HepG2 (cell line): ENCODE measurements at regions not wholly inside any gene's neighbourhood (a gene's known extent, or its start where the extent isn't known, plus 50 kb on each side); places are given as distances from the start of the nearest gene placed in this dataset.

Source experiments
- ATAC-seq: fragments of 200-7000 bp; cut with Tn5 transposase; 3 replicates; pipeline ENCODE4 v1.9.1; 2020; ENCODE audit warnings: mild to moderate bottlenecking, moderate library complexity
- BruUV-seq: library from RNA; stranded (reverse); fragments of 400-500 nt; replicated peaks from 2 replicates; lab custom pipeline; 2021; lab: Mats Ljungman, UMichigan
- CTCF ChIA-PET: fragments of 300-600 bp; formaldehyde crosslinking; extraction: SDS; loops from one replicate; lab custom pipeline; 2021; ENCODE audit warnings: low total read pairs, inconsistent platforms, low intra/inter-chr PET ratio; lab: Yijun Ruan, JAX
- POLR2A ChIA-PET: fragments of 350-600 bp; sonication (Branson Sonifier 250); formaldehyde crosslinking; loops from one replicate; lab custom pipeline; 2020; ENCODE audit warnings: antibody characterized with exemption, inconsistent platforms; lab: Yijun Ruan, JAX
- DNase-seq: peaks from one replicate; pipeline ENCODE4 v3.0.0-alpha.2; 2015; ENCODE audit warnings: low spot score
- FAIRE-seq: peaks from 3 replicates; lab custom pipeline; 2011; peaks lifted over from hg19 to GRCh38; lab: Jason Lieb, UNC
- H2AFZ ChIP-seq: one replicate; pipeline ENCODE4 v1.6.1; 2011; ENCODE audit warnings: low read length, inconsistent platforms
- H3K27ac ChIP-seq: fragments of 300-600 bp; 3 replicates; pipeline ENCODE4 v1.8.0; 2011; ENCODE audit warnings: mixed run types, mild to moderate bottlenecking, mixed read lengths, low read length, inconsistent platforms; ENCODE audit not compliant: insufficient read depth; ENCODE audit errors: extremely low read length
- H3K27me3 ChIP-seq, 2 experiments: fragments of 200-600 bp in 1 of 2; 2 replicates in 1 of 2; 3 replicates in 1 of 2; pipeline versions ENCODE4 v1.6.0 to v1.8.0; 2011; ENCODE audit warnings: low read length in 2 of 2, mild to moderate bottlenecking in 2 of 2, moderate library complexity in 2 of 2, inconsistent platforms in 1 of 2; ENCODE audit not compliant: insufficient read depth in 2 of 2, control insufficient read depth in 1 of 2
- H3K36me3 ChIP-seq, 2 experiments: fragments of 200-600 bp in 1 of 2; replicated peaks in 1 of 2; 2 replicates in 1 of 2; 3 replicates in 1 of 2; pipeline versions ENCODE4 v1.5.1 to v1.8.0; 2011; ENCODE audit warnings: low read length in 2 of 2, inconsistent platforms in 1 of 2; ENCODE audit not compliant: insufficient read depth in 2 of 2, control insufficient read depth in 1 of 2
- H3K4me1 ChIP-seq: 2 replicates; pipeline ENCODE4 v1.5.1; 2012; ENCODE audit warnings: low read length, inconsistent platforms; ENCODE audit not compliant: insufficient read depth
- H3K4me2 ChIP-seq: 2 replicates; pipeline ENCODE4 v1.6.0; 2011; ENCODE audit warnings: low read depth, low read length, inconsistent platforms
- H3K4me3 ChIP-seq, 3 experiments: fragments of 200-600 bp in 1 of 3; sonication (generic), shearing (Covaris generic) in 1 of 3; replicated peaks in 1 of 3; 2 replicates each; pipeline ENCODE4 v1.5.1; 2011 to 2016; ENCODE audit warnings: low read length in 3 of 3, inconsistent platforms in 2 of 3, low read depth in 2 of 3, mild to moderate bottlenecking in 2 of 3, control low read depth in 1 of 3, mixed read lengths in 1 of 3; ENCODE audit not compliant: insufficient read depth in 1 of 3
- H3K79me2 ChIP-seq: one replicate; pipeline ENCODE4 v1.6.1; 2011; ENCODE audit warnings: low read length, inconsistent platforms; ENCODE audit not compliant: insufficient read depth
- H3K9ac ChIP-seq: 2 replicates; pipeline ENCODE4 v1.6.0; 2011; ENCODE audit warnings: mild to moderate bottlenecking, low read depth, low read length, inconsistent platforms; ENCODE audit not compliant: insufficient read depth
- H3K9me3 ChIP-seq: 2 replicates; pipeline ENCODE4 v1.5.1; 2012; ENCODE audit warnings: mild to moderate bottlenecking, low read length
- H4K20me1 ChIP-seq: 2 replicates; pipeline ENCODE4 v1.6.0; 2011; ENCODE audit warnings: inconsistent platforms, mild to moderate bottlenecking, low read length, moderate library complexity; ENCODE audit not compliant: insufficient read depth
- FOSL1 ChIP-seq: sonication (generic); formaldehyde crosslinking; IDR thresholded peaks from 2 replicates; pipeline ENCODE4 v1.9.0; 2021; ENCODE audit warnings: missing genetic modification reagents, borderline replicate concordance
- FOXK1 ChIP-seq: sonication (generic); formaldehyde crosslinking; IDR thresholded peaks from 2 replicates; pipeline ENCODE4 v1.4.0; 2020; ENCODE audit warnings: low read depth, missing genetic modification reagents, borderline replicate concordance
- GTF2F1 ChIP-seq: fragments of 150-350 bp; IDR thresholded peaks from 2 replicates; pipeline ENCODE4 v1.6.1; 2014; ENCODE audit warnings: low read length
- HNRNPL ChIP-seq: fragments of 200-400 bp; formaldehyde crosslinking; IDR thresholded peaks from 2 replicates; pipeline ENCODE4 v1.6.1; 2017; ENCODE audit warnings: mild to moderate bottlenecking, low read depth, low read length
- IRF2 ChIP-seq: IDR thresholded peaks from 2 replicates; pipeline ENCODE4 v1.6.1; 2018; ENCODE audit warnings: missing genetic modification reagents, missing compliant biosample characterization
- MED8 ChIP-seq: sonication (generic); formaldehyde crosslinking; IDR thresholded peaks from 2 replicates; pipeline ENCODE4 v1.8.1; 2023; ENCODE audit warnings: mild to moderate bottlenecking, missing genetic modification reagents; ENCODE audit not compliant: insufficient replicate concordance
- MLLT10 ChIP-seq: sonication (generic); formaldehyde crosslinking; IDR thresholded peaks from 2 replicates; pipeline ENCODE4 v1.4.0; 2020; ENCODE audit warnings: missing genetic modification reagents
- SMAD3 ChIP-seq: sonication (generic); formaldehyde crosslinking; IDR thresholded peaks from 2 replicates; pipeline ENCODE4 v1.4.0; 2020; ENCODE audit warnings: missing genetic modification reagents
- TFDP1 ChIP-seq: IDR thresholded peaks from 2 replicates; pipeline ENCODE4 v1.6.1; 2016; ENCODE audit warnings: missing compliant biosample characterization, missing genetic modification reagents, borderline replicate concordance
- ZNF296 ChIP-seq: sonication (generic); formaldehyde crosslinking; conservative IDR thresholded peaks from 2 replicates; pipeline ENCODE4 v1.5.0; 2020; ENCODE audit warnings: mild to moderate bottlenecking, missing genetic modification reagents
- ZNF629 ChIP-seq: sonication (generic); formaldehyde crosslinking; conservative IDR thresholded peaks from 2 replicates; pipeline ENCODE4 v1.5.0; 2020; ENCODE audit warnings: missing genetic modification reagents
- ZNF839 ChIP-seq: sonication (generic); formaldehyde crosslinking; IDR thresholded peaks from 2 replicates; pipeline ENCODE4 v1.4.0; 2020; ENCODE audit warnings: missing genetic modification reagents, mild to moderate bottlenecking, borderline replicate concordance
- WGBS: methylation state at CpG from one replicate; pipeline ENCODE4 v1.1.6; 2017; ENCODE audit warnings: low lambda C conversion rate; 5-methylcytosine and 5-hydroxymethylcytosine counted together
- in situ Hi-C: cut with HindIII; loops from 2 replicates; pipeline ENCODE4 v1.10.0; 2017; ENCODE audit warnings: low pct_unique_long_range_greater_than_20kb; ENCODE audit not compliant: extremely low pct_ligation_motif_present
- intact Hi-C: fragments of 100-400 bp; cut with micrococcal nuclease; formaldehyde crosslinking; loops from one replicate; pipeline ENCODE4 v1.10.0; 2022; ENCODE audit not compliant: unreplicated experiment
- TF ChIP-seq, protein P1 (sequence below): IDR thresholded peaks from 2 replicates; pipeline ENCODE4 v1.6.1; 2016; ENCODE audit warnings: low read depth, missing genetic modification reagents, missing compliant biosample characterization

- Histone ChIP-seq H2AFZ (no peak overlapping the region), H3K9me3 (peaks cover 49% of the 10 kb centered on the region), H3K9ac (no peak overlapping the region), H3K4me2 (no peak overlapping the region), H3K36me3 (no peaks in the 10 kb centered on the region), H3K4me3 (no peak overlapping the region), H3K79me2 (no peaks in the 10 kb centered on the region), H4K20me1 (no peaks in the 10 kb centered on the region), H3K27ac (no peak overlapping the region), H3K4me1 (no peaks in the 10 kb centered on the region), H3K27me3 (no peaks in the 10 kb centered on the region)
- in situ Hi-C loops (loop anchor here (25.0 kb wide), 1 partner anchor 106 kb away; no protein-coding TSS in a partner anchor), intact Hi-C loops (no loop called here)
- DNase-seq (no peak), FAIRE-seq (no peak), ATAC-seq (no peak)
- TF ChIP-seq TFDP1 (CRISPR knock-in tag) (no peak), SMAD3 (CRISPR knock-in tag) (no peak), FOXK1 (no peak), HNRNPL (no peak), IRF2 (CRISPR knock-in tag) (no peak), ZNF629 (CRISPR knock-in tag) (no peak), MLLT10 (CRISPR knock-in tag) (no peak), FOSL1 (CRISPR knock-in tag) (no peak), MED8 (CRISPR knock-in tag) (no peak), ZNF296 (CRISPR knock-in tag) (no peak), ZNF839 (CRISPR knock-in tag) (no peak), GTF2F1 (no peak)
- TF ChIP-seq, protein P1, sequence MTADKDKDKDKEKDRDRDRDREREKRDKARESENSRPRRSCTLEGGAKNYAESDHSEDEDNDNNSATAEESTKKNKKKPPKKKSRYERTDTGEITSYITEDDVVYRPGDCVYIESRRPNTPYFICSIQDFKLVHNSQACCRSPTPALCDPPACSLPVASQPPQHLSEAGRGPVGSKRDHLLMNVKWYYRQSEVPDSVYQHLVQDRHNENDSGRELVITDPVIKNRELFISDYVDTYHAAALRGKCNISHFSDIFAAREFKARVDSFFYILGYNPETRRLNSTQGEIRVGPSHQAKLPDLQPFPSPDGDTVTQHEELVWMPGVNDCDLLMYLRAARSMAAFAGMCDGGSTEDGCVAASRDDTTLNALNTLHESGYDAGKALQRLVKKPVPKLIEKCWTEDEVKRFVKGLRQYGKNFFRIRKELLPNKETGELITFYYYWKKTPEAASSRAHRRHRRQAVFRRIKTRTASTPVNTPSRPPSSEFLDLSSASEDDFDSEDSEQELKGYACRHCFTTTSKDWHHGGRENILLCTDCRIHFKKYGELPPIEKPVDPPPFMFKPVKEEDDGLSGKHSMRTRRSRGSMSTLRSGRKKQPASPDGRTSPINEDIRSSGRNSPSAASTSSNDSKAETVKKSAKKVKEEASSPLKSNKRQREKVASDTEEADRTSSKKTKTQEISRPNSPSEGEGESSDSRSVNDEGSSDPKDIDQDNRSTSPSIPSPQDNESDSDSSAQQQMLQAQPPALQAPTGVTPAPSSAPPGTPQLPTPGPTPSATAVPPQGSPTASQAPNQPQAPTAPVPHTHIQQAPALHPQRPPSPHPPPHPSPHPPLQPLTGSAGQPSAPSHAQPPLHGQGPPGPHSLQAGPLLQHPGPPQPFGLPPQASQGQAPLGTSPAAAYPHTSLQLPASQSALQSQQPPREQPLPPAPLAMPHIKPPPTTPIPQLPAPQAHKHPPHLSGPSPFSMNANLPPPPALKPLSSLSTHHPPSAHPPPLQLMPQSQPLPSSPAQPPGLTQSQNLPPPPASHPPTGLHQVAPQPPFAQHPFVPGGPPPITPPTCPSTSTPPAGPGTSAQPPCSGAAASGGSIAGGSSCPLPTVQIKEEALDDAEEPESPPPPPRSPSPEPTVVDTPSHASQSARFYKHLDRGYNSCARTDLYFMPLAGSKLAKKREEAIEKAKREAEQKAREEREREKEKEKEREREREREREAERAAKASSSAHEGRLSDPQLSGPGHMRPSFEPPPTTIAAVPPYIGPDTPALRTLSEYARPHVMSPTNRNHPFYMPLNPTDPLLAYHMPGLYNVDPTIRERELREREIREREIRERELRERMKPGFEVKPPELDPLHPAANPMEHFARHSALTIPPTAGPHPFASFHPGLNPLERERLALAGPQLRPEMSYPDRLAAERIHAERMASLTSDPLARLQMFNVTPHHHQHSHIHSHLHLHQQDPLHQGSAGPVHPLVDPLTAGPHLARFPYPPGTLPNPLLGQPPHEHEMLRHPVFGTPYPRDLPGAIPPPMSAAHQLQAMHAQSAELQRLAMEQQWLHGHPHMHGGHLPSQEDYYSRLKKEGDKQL, result no peak
- WGBS, result 6% methylated on average over 3 of the region's 5 CpGs
- POLR2A ChIA-PET, result no interaction called here
- no TSS peak for BruUV-seq
- CTCF ChIA-PET, result no interaction called here
Observed at GRCh38 chrY:21180921-21181320, 330.2 kb upstream of the RBMY1B start.
